ENCODE measurements at regions not wholly inside any gene's neighbourhood (a gene's known extent, or its start where the extent isn't known, plus 50 kb on each side); places are given as distances from the start of the nearest gene placed in this dataset.
"Not testable (repeated sequence)": the region's sequence is repeated elsewhere in the genome, so short reads cannot be mapped to it uniquely, and the experiment has no call there.

GRCh38 chr13:67466569-67466968 is 236.4 kb upstream of the PCDH9 start:
- DNase-seq (ENCODE audit: extremely low spot score, unreplicated experiment) = no peak
- Mint-ChIP-seq H3K27me3 (no peaks in the 10 kb centered on the region), H3K4me3 (no peak overlapping the region), H3K36me3 (no peaks in the 10 kb centered on the region), H3K9me3 (no peaks in the 10 kb centered on the region), H3K27ac (no peak overlapping the region), H3K4me1 (ENCODE audit: unreplicated experiment) (no peaks in the 10 kb centered on the region)
- TF ChIP-seq CTCF (conservative IDR thresholded peaks at IDR 0.05) = no peak

GRCh38 chr13:67464154-67464553 is 234.0 kb upstream of the PCDH9 start:
- Mint-ChIP-seq H3K4me1 (ENCODE audit: unreplicated experiment) (no peaks in the 10 kb centered on the region), H3K4me3 (no peak overlapping the region), H3K27me3 (no peaks in the 10 kb centered on the region), H3K27ac (no peak overlapping the region), H3K36me3 (no peaks in the 10 kb centered on the region), H3K9me3 (no peaks in the 10 kb centered on the region)
- TF ChIP-seq CTCF (conservative IDR thresholded peaks at IDR 0.05) = no peak
- DNase-seq (ENCODE audit: extremely low spot score, unreplicated experiment) = no peak

- Mint-ChIP-seq H3K4me1 (ENCODE audit: unreplicated experiment) (no peaks in the 10 kb centered on the region), H3K9me3 (no peaks in the 10 kb centered on the region), H3K36me3 (no peaks in the 10 kb centered on the region), H3K4me3 (no peak overlapping the region), H3K27ac (no peak overlapping the region), H3K27me3 (no peaks in the 10 kb centered on the region)
- TF ChIP-seq CTCF (conservative IDR thresholded peaks at IDR 0.05) = no peak
- no peak for DNase-seq (ENCODE audit: extremely low spot score, unreplicated experiment)
Measured at GRCh38 chr13:67462098-67462497, 232.0 kb upstream of the PCDH9 start.

GRCh38 chr13:67452526-67452925 is 222.4 kb upstream of the PCDH9 start:
- not testable (repeated sequence) for H3K9me3 Mint-ChIP-seq; H3K4me1 Mint-ChIP-seq (ENCODE audit: unreplicated experiment); H3K36me3 Mint-ChIP-seq; H3K27me3 Mint-ChIP-seq; DNase-seq (ENCODE audit: extremely low spot score, unreplicated experiment); H3K27ac Mint-ChIP-seq; H3K4me3 Mint-ChIP-seq

GRCh38 chr13:67445436-67445835 is 215.3 kb upstream of the PCDH9 start:
- no peak for TF ChIP-seq CTCF (conservative IDR thresholded peaks at IDR 0.05)
- Mint-ChIP-seq H3K4me1 (ENCODE audit: unreplicated experiment) (no peaks in the 10 kb centered on the region), H3K9me3 (no peaks in the 10 kb centered on the region), H3K4me3 (no peak overlapping the region), H3K36me3 (no peaks in the 10 kb centered on the region), H3K27me3 (no peaks in the 10 kb centered on the region), H3K27ac (no peak overlapping the region)
- no peak for DNase-seq (ENCODE audit: extremely low spot score, unreplicated experiment)

- Mint-ChIP-seq H3K27me3 (no peaks in the 10 kb centered on the region), H3K9me3 (no peaks in the 10 kb centered on the region), H3K36me3 (no peaks in the 10 kb centered on the region), H3K27ac (no peak overlapping the region), H3K4me1 (ENCODE audit: unreplicated experiment) (no peaks in the 10 kb centered on the region), H3K4me3 (no peak overlapping the region)
- TF ChIP-seq CTCF (conservative IDR thresholded peaks at IDR 0.05) = no peak
- DNase-seq (ENCODE audit: extremely low spot score, unreplicated experiment) = no peak
Measured at GRCh38 chr13:67443923-67444322, 213.8 kb upstream of the PCDH9 start.
